ENCODE measurements at regions not wholly inside any gene's neighbourhood (a gene's known extent, or its start where the extent isn't known, plus 50 kb on each side); places are given as distances from the start of the nearest gene placed in this dataset.

DNA sequence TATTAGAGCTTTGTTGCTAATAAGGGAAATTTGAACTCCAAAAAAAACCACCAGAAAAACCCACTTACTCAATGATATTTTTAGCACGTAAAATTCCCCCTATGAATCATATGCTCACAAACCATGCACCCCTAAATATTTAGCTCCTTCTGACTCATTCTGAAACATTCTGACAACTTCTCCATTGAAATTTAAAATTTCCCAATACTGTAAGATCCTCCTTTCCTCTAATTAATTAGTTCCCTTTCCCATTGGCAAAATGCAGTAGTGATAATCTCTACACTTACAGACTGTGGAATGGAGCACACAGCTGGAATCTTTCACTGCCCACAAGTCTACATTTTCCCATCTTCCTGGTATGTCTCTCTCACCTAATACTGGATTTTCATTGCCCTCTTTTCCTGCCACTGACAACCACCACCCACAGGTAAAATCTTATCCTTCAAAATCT lies 215.8 kb upstream of the ACVR2A start:
- H3K27me3 ChIP-seq, result no peaks in the 10 kb centered on the region
- WGBS, 2 donors, result 63 to 81% methylated on average over 1 of the region's 1 CpG
- H3K9me3 ChIP-seq, result no peaks in the 10 kb centered on the region
- intact Hi-C loops (cut with DNase I), result no loop called here
- DNase-seq, result no peak
- no peaks in the 10 kb centered on the region for H3K36me3 ChIP-seq
- H3K27ac ChIP-seq, result no peak overlapping the region
- TF ChIP-seq POLR2A (IDR thresholded peaks at IDR 0.05) (no peak), POLR2AphosphoS5 (IDR thresholded peaks at IDR 0.05) (no peak), EP300 (IDR thresholded peaks at IDR 0.05) (no peak)
- TF ChIP-seq, protein P1, sequence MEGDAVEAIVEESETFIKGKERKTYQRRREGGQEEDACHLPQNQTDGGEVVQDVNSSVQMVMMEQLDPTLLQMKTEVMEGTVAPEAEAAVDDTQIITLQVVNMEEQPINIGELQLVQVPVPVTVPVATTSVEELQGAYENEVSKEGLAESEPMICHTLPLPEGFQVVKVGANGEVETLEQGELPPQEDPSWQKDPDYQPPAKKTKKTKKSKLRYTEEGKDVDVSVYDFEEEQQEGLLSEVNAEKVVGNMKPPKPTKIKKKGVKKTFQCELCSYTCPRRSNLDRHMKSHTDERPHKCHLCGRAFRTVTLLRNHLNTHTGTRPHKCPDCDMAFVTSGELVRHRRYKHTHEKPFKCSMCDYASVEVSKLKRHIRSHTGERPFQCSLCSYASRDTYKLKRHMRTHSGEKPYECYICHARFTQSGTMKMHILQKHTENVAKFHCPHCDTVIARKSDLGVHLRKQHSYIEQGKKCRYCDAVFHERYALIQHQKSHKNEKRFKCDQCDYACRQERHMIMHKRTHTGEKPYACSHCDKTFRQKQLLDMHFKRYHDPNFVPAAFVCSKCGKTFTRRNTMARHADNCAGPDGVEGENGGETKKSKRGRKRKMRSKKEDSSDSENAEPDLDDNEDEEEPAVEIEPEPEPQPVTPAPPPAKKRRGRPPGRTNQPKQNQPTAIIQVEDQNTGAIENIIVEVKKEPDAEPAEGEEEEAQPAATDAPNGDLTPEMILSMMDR (IDR thresholded peaks at IDR 0.05), result no peak
- H3K4me3 ChIP-seq, result no peak overlapping the region
- no peaks in the 10 kb centered on the region for H3K4me1 ChIP-seq

DNA sequence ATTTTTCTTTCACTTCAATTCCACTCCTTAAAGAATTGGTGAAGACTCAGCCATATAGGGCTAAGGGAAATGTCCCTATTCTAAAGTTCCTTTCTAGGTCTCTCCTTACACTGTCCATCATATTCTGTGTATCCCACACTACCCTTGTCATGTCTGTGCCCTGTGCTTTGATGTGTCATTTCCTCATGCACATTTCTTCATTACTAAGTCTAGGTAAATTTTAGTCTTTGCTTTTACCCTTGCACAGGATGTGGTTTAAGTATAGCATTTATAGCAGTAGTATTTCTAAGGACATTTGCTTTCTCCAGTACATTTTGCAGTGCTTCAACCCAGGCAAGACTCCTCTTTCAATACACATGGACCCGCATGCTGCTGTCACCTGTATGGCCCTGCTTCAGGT lies 221.5 kb upstream of the ACVR2A start:
- no peaks in the 10 kb centered on the region for H3K27me3 ChIP-seq
- H3K4me1 ChIP-seq, result no peaks in the 10 kb centered on the region
- no peak for DNase-seq
- H3K4me3 ChIP-seq, result no peak overlapping the region
- TF ChIP-seq POLR2A (IDR thresholded peaks at IDR 0.05) (no peak), POLR2AphosphoS5 (IDR thresholded peaks at IDR 0.05) (no peak), EP300 (IDR thresholded peaks at IDR 0.05) (no peak)
- TF ChIP-seq, protein P1 (IDR thresholded peaks at IDR 0.05), result no peak
- H3K36me3 ChIP-seq, result no peaks in the 10 kb centered on the region
- intact Hi-C loops (cut with DNase I), result no loop called here
- H3K27ac ChIP-seq, result no peak overlapping the region
- no peaks in the 10 kb centered on the region for H3K9me3 ChIP-seq
- 75 to 96% methylated on average over 1 of the region's 1 CpG for whole genome bisulfite sequencing, 2 donors

DNA sequence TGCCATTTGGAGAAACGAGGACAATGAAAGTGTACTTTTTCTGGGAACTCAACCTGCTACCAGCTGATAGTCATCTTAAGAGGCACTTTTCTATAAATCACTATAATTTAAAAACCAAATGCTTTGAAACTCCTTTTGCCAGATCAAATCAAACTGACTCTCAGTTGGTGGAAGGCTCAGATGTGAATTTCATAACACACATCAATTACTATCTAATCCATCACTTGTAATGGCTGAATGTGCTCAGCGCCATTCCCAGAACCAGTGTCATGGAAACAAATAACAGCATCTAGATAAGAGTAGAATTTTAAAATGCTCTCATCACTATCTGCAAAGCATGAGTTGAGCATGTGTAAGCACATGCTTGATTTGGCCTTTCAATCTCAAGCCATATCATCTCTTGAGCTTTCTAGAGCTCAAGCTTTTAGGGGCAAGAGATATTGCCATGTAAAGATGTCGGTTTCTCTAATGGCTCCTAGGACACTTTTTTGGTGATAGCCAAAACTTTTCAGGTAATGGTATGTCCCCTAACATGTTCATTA lies 223.1 kb upstream of the ACVR2A start:
- Histone ChIP-seq H3K27me3 (no peaks in the 10 kb centered on the region), H3K4me3 (no peak overlapping the region), H3K9me3 (no peaks in the 10 kb centered on the region), H3K36me3 (no peaks in the 10 kb centered on the region), H3K27ac (no peak overlapping the region), H3K4me1 (no peaks in the 10 kb centered on the region)
- DNase-seq, result no peak
- WGBS, 2 donors, result 95% methylated on average over 3 of the region's 3 CpGs
- TF ChIP-seq POLR2A (IDR thresholded peaks at IDR 0.05) (no peak), POLR2AphosphoS5 (IDR thresholded peaks at IDR 0.05) (no peak), EP300 (IDR thresholded peaks at IDR 0.05) (no peak)
- TF ChIP-seq, protein P1 (IDR thresholded peaks at IDR 0.05), result no peak
- intact Hi-C loops (cut with DNase I), result no loop called here

DNA sequence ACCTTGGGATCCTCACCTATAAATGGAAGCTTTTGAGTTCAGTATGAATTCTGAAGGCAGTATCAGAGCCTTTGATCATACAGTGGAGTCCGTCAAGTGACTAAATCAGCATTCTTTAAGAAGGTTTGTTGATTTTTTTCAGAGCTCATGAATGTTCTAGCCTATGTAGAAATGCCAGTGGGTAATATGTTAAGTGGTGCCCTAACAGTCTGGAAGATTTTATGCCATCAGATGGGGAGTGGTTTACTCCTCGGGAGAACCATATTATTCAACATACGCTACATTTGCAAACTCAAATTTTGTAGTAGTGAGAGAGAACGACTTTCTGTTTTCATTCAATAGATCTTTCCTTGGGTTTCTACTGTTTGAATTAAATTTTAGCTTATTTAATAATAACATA lies 225.0 kb upstream of the ACVR2A start:
- TF ChIP-seq POLR2A (IDR thresholded peaks at IDR 0.05) (no peak), EP300 (IDR thresholded peaks at IDR 0.05) (no peak), POLR2AphosphoS5 (IDR thresholded peaks at IDR 0.05) (no peak)
- TF ChIP-seq, protein P1 (IDR thresholded peaks at IDR 0.05), result no peak

GRCh38 chr2:147615726-147616125 lies 229.1 kb upstream of the ACVR2A start:
- Histone ChIP-seq H3K27me3 (no peaks in the 10 kb centered on the region), H3K9me3 (no peaks in the 10 kb centered on the region), H3K4me3 (no peak overlapping the region), H3K4me1 (peaks cover 0 to 28% (median 12%) of the 10 kb centered on the region in 4 donors), H3K36me3 (no peaks in the 10 kb centered on the region), H3K27ac (no peak overlapping the region)
- no peak for DNase-seq
- 87 to 90% methylated on average over 2 of the region's 2 CpGs for WGBS, 2 donors
- TF ChIP-seq POLR2AphosphoS5 (IDR thresholded peaks at IDR 0.05) (no peak), EP300 (IDR thresholded peaks at IDR 0.05) (no peak), POLR2A (IDR thresholded peaks at IDR 0.05) (no peak)
- intact Hi-C loops (cut with DNase I), result no loop called here

More for the DNA sequence above, 225.0 kb upstream of the ACVR2A start:
- Histone ChIP-seq H3K4me3 (no peak overlapping the region), H3K27me3 (no peaks in the 10 kb centered on the region), H3K9me3 (no peaks in the 10 kb centered on the region), H3K36me3 (no peaks in the 10 kb centered on the region), H3K4me1 (peaks cover 0 to 9% (median 4%) of the 10 kb centered on the region in 4 donors), H3K27ac (no peak overlapping the region)
- no peak for DNase-seq
- intact Hi-C loops (cut with DNase I), result no loop called here
- WGBS, 2 donors, result 95 to 96% methylated on average over 4 of the region's 4 CpGs

All from sigmoid colon (tissue), 6 donors.